HEK293 (cell line): ENCODE measurements at regions not wholly inside any gene's neighbourhood (a gene's known extent, or its start where the extent isn't known, plus 50 kb on each side); places are given as distances from the start of the nearest gene placed in this dataset.

Experiments used
- SETDB1 ChIP-seq: IDR thresholded peaks from one replicate; pipeline ENCODE4 v1.6.1; 2017; ENCODE audit warnings: mild to moderate bottlenecking, low read length, moderate library complexity, mixed read lengths; ENCODE audit not compliant: insufficient read length
- YY1 ChIP-seq: fragments of 450-650 bp; formaldehyde crosslinking; IDR thresholded peaks from 2 replicates; pipeline ENCODE4 v1.5.1; 2018; ENCODE audit warnings: missing biosample characterization, missing genetic modification characterization
- ZNF221 ChIP-seq: fragments of 450-650 bp; formaldehyde crosslinking; IDR thresholded peaks from 2 replicates; pipeline ENCODE4 v1.5.1; 2017; ENCODE audit warnings: missing biosample characterization, missing genetic modification characterization, borderline replicate concordance
- ZNF23 ChIP-seq: fragments of 450-650 bp; formaldehyde crosslinking; IDR thresholded peaks from 2 replicates; pipeline ENCODE4 v1.5.1; 2016; ENCODE audit warnings: missing biosample characterization, missing genetic modification characterization, borderline replicate concordance
- ZNF747 ChIP-seq: fragments of 450-650 bp; formaldehyde crosslinking; IDR thresholded peaks from 2 replicates; pipeline ENCODE4 v1.5.1; 2016; ENCODE audit warnings: missing biosample characterization, missing genetic modification characterization
- TF ChIP-seq, protein P1 (sequence below): fragments of 450-650 bp; formaldehyde crosslinking; IDR thresholded peaks from 2 replicates; pipeline ENCODE4 v1.5.1; 2016; ENCODE audit warnings: missing biosample characterization, missing genetic modification characterization, low read depth
- TF ChIP-seq, protein P2 (sequence below): fragments of 450-650 bp; formaldehyde crosslinking; IDR thresholded peaks from 2 replicates; pipeline ENCODE4 v1.5.1; 2016; ENCODE audit warnings: missing biosample characterization, missing genetic modification characterization

DNA sequence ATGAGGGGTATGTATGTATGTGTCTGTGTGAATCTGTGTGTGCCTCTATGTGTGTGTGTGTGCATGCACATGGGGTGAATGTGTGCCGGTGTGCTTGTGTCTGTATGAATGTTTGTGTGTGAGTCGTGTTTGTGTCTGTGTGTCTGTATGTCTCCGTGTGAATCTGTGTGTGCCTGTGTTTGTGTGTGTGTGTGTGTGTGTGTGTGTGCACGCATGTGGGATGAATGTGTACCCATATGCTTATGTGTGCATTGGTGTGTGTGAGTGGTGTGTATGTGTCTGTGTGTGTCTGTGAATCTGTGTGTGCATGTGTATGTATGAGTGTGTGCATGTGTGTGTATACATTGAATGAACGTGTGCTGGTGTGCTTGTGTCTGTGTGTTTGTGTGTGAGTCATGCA lies 88.9 kb downstream of the MATN1 start:
- TF ChIP-seq ZNF23 (tag by site-specific recombination) (no peak), ZNF747 (tag by site-specific recombination) (no peak), SETDB1 (no peak), ZNF221 (tag by site-specific recombination) (no peak), YY1 (tag by site-specific recombination) (no peak)
- TF ChIP-seq, protein P1, sequence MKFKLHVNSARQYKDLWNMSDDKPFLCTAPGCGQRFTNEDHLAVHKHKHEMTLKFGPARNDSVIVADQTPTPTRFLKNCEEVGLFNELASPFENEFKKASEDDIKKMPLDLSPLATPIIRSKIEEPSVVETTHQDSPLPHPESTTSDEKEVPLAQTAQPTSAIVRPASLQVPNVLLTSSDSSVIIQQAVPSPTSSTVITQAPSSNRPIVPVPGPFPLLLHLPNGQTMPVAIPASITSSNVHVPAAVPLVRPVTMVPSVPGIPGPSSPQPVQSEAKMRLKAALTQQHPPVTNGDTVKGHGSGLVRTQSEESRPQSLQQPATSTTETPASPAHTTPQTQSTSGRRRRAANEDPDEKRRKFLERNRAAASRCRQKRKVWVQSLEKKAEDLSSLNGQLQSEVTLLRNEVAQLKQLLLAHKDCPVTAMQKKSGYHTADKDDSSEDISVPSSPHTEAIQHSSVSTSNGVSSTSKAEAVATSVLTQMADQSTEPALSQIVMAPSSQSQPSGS (tag by site-specific recombination), result no peak
- TF ChIP-seq, protein P2, sequence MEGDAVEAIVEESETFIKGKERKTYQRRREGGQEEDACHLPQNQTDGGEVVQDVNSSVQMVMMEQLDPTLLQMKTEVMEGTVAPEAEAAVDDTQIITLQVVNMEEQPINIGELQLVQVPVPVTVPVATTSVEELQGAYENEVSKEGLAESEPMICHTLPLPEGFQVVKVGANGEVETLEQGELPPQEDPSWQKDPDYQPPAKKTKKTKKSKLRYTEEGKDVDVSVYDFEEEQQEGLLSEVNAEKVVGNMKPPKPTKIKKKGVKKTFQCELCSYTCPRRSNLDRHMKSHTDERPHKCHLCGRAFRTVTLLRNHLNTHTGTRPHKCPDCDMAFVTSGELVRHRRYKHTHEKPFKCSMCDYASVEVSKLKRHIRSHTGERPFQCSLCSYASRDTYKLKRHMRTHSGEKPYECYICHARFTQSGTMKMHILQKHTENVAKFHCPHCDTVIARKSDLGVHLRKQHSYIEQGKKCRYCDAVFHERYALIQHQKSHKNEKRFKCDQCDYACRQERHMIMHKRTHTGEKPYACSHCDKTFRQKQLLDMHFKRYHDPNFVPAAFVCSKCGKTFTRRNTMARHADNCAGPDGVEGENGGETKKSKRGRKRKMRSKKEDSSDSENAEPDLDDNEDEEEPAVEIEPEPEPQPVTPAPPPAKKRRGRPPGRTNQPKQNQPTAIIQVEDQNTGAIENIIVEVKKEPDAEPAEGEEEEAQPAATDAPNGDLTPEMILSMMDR (tag by site-specific recombination), result no peak
